OCI-LY7 (cell line): ENCODE measurements at regions not wholly inside any gene's neighbourhood (a gene's known extent, or its start where the extent isn't known, plus 50 kb on each side); places are given as distances from the start of the nearest gene placed in this dataset.

Source experiments
- EZH2phosphoT487 ChIP-seq: fragments of 200-600 bp; sonication (generic); IDR thresholded peaks from 2 replicates; pipeline ENCODE4 v1.6.1; 2018; ENCODE audit warnings: low read depth, borderline replicate concordance, mild to moderate bottlenecking, mixed run types, antibody characterized with exemption, low read length, moderate library complexity, mixed read lengths
- TF ChIP-seq, protein P1 (sequence below): fragments of 200-600 bp; sonication (generic); conservative IDR thresholded peaks from 2 replicates; pipeline ENCODE4 v1.5.1; 2014; ENCODE audit warnings: mild to moderate bottlenecking, antibody characterized with exemption, low read length, moderate library complexity, mixed read lengths

DNA sequence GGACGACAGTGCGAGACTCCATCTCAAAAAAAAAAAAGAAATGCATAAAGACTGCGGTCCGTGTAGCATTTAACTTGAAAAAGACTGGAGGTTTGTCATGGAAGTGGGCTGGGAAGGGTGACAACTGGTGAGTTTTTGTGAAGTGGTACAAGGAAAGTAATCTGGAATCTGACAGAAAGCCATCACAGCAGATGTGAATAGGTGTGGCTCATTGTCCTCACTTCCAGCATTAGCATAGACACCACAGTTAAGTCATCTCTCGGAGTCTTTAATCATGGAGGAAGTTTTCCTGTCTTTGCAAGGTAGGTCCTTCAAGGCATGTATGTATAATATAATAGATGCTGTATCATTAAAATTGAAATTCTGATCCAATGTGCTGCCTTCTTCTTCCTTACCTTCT is 453.2 kb downstream of the TFAP2A start:
- TF ChIP-seq, protein P1, sequence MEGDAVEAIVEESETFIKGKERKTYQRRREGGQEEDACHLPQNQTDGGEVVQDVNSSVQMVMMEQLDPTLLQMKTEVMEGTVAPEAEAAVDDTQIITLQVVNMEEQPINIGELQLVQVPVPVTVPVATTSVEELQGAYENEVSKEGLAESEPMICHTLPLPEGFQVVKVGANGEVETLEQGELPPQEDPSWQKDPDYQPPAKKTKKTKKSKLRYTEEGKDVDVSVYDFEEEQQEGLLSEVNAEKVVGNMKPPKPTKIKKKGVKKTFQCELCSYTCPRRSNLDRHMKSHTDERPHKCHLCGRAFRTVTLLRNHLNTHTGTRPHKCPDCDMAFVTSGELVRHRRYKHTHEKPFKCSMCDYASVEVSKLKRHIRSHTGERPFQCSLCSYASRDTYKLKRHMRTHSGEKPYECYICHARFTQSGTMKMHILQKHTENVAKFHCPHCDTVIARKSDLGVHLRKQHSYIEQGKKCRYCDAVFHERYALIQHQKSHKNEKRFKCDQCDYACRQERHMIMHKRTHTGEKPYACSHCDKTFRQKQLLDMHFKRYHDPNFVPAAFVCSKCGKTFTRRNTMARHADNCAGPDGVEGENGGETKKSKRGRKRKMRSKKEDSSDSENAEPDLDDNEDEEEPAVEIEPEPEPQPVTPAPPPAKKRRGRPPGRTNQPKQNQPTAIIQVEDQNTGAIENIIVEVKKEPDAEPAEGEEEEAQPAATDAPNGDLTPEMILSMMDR: no peak
- TF ChIP-seq EZH2phosphoT487: no peak
